Amygdala (tissue), 56 donors: ENCODE measurements at regions not wholly inside any gene's neighbourhood (a gene's known extent, or its start where the extent isn't known, plus 50 kb on each side); places are given as distances from the start of the nearest gene placed in this dataset.
A peak's percentile ranks its signal among the peaks of the same experiment; 100 is the strongest.
"Not testable (repeated sequence)": the region's sequence is repeated elsewhere in the genome, so short reads cannot be mapped to it uniquely, and the experiment has no call there.

Experiments used
- DNase-seq, 56 donors: peaks; one replicate each; lab custom pipeline; 2025; lab: John Stamatoyannopoulos, UW

GRCh38 chr11:98155696-98156095 is 865.1 kb upstream of the CNTN5 start:
- DNase-seq: no peak

- DNase-seq: no peak
Observed at GRCh38 chr11:98177925-98178324, 842.8 kb upstream of the CNTN5 start.

- DNase-seq: no peak
Observed at GRCh38 chr11:98180511-98180910, 840.2 kb upstream of the CNTN5 start.

GRCh38 chr11:98180921-98181320 is 839.8 kb upstream of the CNTN5 start:
- DNase-seq: no peak

GRCh38 chr11:98183034-98183433 is 837.7 kb upstream of the CNTN5 start:
- no peak for DNase-seq

GRCh38 chr11:98185245-98185644 is 835.5 kb upstream of the CNTN5 start:
- DNase-seq: no peak

- DNase-seq: no peak
Observed at GRCh38 chr11:98194611-98195010, 826.1 kb upstream of the CNTN5 start.

GRCh38 chr11:98195300-98195699 is 825.4 kb upstream of the CNTN5 start:
- DNase-seq: no peak

- DNase-seq: no peak
Observed at GRCh38 chr11:98207086-98207485, 813.7 kb upstream of the CNTN5 start.

- no peak for DNase-seq
Observed at GRCh38 chr11:98227278-98227677, 793.5 kb upstream of the CNTN5 start.

- DNase-seq: no peak
Observed at GRCh38 chr11:98230678-98231077, 790.1 kb upstream of the CNTN5 start.

- no peak for DNase-seq
Observed at GRCh38 chr11:98234698-98235097, 786.1 kb upstream of the CNTN5 start.

GRCh38 chr11:98243897-98244296 is 776.9 kb upstream of the CNTN5 start:
- DNase-seq: no peak

- DNase-seq: no peak
Observed at GRCh38 chr11:98260983-98261382, 759.8 kb upstream of the CNTN5 start.

GRCh38 chr11:98277251-98277912 is 743.4 kb upstream of the CNTN5 start:
- DNase-seq: no peak

GRCh38 chr11:98289617-98290263 is 731.0 kb upstream of the CNTN5 start:
- no peak for DNase-seq

- DNase-seq: no peak
Observed at GRCh38 chr11:98296091-98296880, 724.5 kb upstream of the CNTN5 start.

- DNase-seq: no peak
Observed at GRCh38 chr11:98300719-98301118, 720.0 kb upstream of the CNTN5 start.

GRCh38 chr11:98307827-98308491 is 712.8 kb upstream of the CNTN5 start:
- DNase-seq: peak in 1 of 56 donors; percentile 12

GRCh38 chr11:98330306-98330705 is 690.4 kb upstream of the CNTN5 start:
- DNase-seq: not testable (repeated sequence)

- DNase-seq: no peak
Observed at GRCh38 chr11:98358551-98358950, 662.2 kb upstream of the CNTN5 start.
